H1 (cell line): ENCODE measurements at regions not wholly inside any gene's neighbourhood (a gene's known extent, or its start where the extent isn't known, plus 50 kb on each side); places are given as distances from the start of the nearest gene placed in this dataset.
"Not testable (repeated sequence)": the region's sequence is repeated elsewhere in the genome, so short reads cannot be mapped to it uniquely, and the experiment has no call there.

ENCODE experiments used
- CTCF ChIA-PET: fragments of 300-600 bp; sonication (Branson Sonifier 250); formaldehyde crosslinking; loops from one replicate; lab custom pipeline; 2021; ENCODE audit not compliant: partially characterized antibody; lab: Charles Lee
- POLR2A ChIA-PET: fragments of 300-600 bp; sonication (Branson Sonifier 250); formaldehyde crosslinking; loops from one replicate; lab custom pipeline; 2021; ENCODE audit warnings: inconsistent platforms; ENCODE audit not compliant: partially characterized antibody; lab: Charles Lee
- DNase-seq, 2 experiments: peaks; one replicate each; pipeline versions ENCODE4 v3.0.0 to v3.0.0-alpha.2; 2010 to 2022; ENCODE audit warnings: low spot score in 2 of 2, low read depth in 1 of 2, mixed read lengths in 1 of 2
- FAIRE-seq: peaks from 2 replicates; lab custom pipeline; 2011; peaks lifted over from hg19 to GRCh38; lab: Jason Lieb, UNC
- H2AFZ ChIP-seq: 2 replicates; pipeline ENCODE4 v1.8.1; 2012; ENCODE audit warnings: low read length, inconsistent platforms
- H2AK5ac ChIP-seq: 2 replicates; pipeline ENCODE4 v1.6.1; 2013; ENCODE audit warnings: low read depth, low read length
- H2BK120ac ChIP-seq: replicated peaks from 2 replicates; pipeline ENCODE3; 2013; ENCODE audit warnings: low read depth, low read length, inconsistent platforms
- H2BK12ac ChIP-seq: 2 replicates; pipeline ENCODE4 v1.6.1; 2013; ENCODE audit warnings: low read depth, low read length
- H2BK15ac ChIP-seq: 2 replicates; pipeline ENCODE4 v1.6.1; 2013; ENCODE audit warnings: low read length
- H2BK20ac ChIP-seq: 2 replicates; pipeline ENCODE4 v1.6.1; 2013; ENCODE audit warnings: low read length
- H2BK5ac ChIP-seq: 2 replicates; pipeline ENCODE4 v1.6.1; 2013; ENCODE audit warnings: low read depth, low read length
- H3K14ac ChIP-seq: 2 replicates; pipeline ENCODE4 v1.6.1; 2013; ENCODE audit warnings: inconsistent platforms; ENCODE audit not compliant: insufficient read length
- H3K18ac ChIP-seq: 2 replicates; pipeline ENCODE4 v1.6.1; 2013; ENCODE audit warnings: low read length; ENCODE audit errors: extremely low read depth
- H3K23ac ChIP-seq: 2 replicates; pipeline ENCODE4 v1.6.1; 2013; ENCODE audit warnings: inconsistent platforms; ENCODE audit not compliant: insufficient read length
- H3K23me2 ChIP-seq: 2 replicates; pipeline ENCODE4 v1.6.1; 2013; ENCODE audit warnings: low read depth, low read length
- H3K27ac ChIP-seq: 2 replicates; pipeline ENCODE4 v1.6.1; 2011; ENCODE audit warnings: low read depth, low read length, inconsistent platforms
- H3K27me3 ChIP-seq, 4 experiments: replicated peaks in 1 of 4; 1 replicate in 1 of 4; 2 replicates in 3 of 4; pipeline versions ENCODE4 v1.6.1 to v1.8.1; 2011 to 2013; ENCODE audit warnings: low read length in 3 of 4, mild to moderate bottlenecking in 3 of 4, inconsistent platforms in 2 of 4, mixed read lengths in 2 of 4, moderate library complexity in 1 of 4; ENCODE audit not compliant: control insufficient read depth in 3 of 4, insufficient read depth in 3 of 4; ENCODE audit errors: extremely low read depth in 1 of 4
- H3K36me3 ChIP-seq, 4 experiments: 2 replicates each; pipeline versions ENCODE4 v1.6.1 to v1.8.1; 2011 to 2013; ENCODE audit warnings: mild to moderate bottlenecking in 4 of 4, low read length in 3 of 4, moderate library complexity in 2 of 4, control low read depth in 1 of 4, inconsistent platforms in 1 of 4; ENCODE audit not compliant: insufficient read depth in 4 of 4, control insufficient read depth in 2 of 4
- H3K4ac ChIP-seq: replicated peaks from 2 replicates; pipeline ENCODE3; 2013; ENCODE audit warnings: low read length, low read depth, mixed read lengths, inconsistent platforms; ENCODE audit not compliant: insufficient read length
- H3K4me1 ChIP-seq, 4 experiments: replicated peaks in 1 of 4; 1 replicate in 1 of 4; 2 replicates in 3 of 4; pipeline versions ENCODE4 v1.6.1 to v1.8.1; 2011 to 2013; ENCODE audit warnings: low read length in 3 of 4, inconsistent platforms in 2 of 4, mixed read lengths in 1 of 4; ENCODE audit not compliant: insufficient read depth in 4 of 4, control insufficient read depth in 3 of 4
- H3K4me2 ChIP-seq, 2 experiments: 2 replicates each; pipeline versions ENCODE4 v1.6.1 to v1.8.1; 2011 to 2013; ENCODE audit warnings: low read depth in 2 of 2, low read length in 2 of 2, control low read depth in 1 of 2, inconsistent platforms in 1 of 2, mild to moderate bottlenecking in 1 of 2; ENCODE audit not compliant: insufficient read depth in 1 of 2
- H3K4me3 ChIP-seq, 4 experiments: fragments of 200-600, 300-600 bp in 1 of 4; sonication (generic), shearing (Covaris generic), sonication (Bioruptor Twin) in 1 of 4; 2 replicates each; pipeline versions ENCODE4 v1.5.1 to v1.8.1; 2011 to 2016; ENCODE audit warnings: low read length in 4 of 4, low read depth in 3 of 4, control low read depth in 2 of 4, inconsistent platforms in 2 of 4, mild to moderate bottlenecking in 2 of 4, mixed read lengths in 1 of 4, moderate library complexity in 1 of 4; ENCODE audit not compliant: insufficient read depth in 2 of 4; ENCODE audit errors: extremely low read depth in 1 of 4
- H3K56ac ChIP-seq: replicated peaks from 2 replicates; pipeline ENCODE3; 2013; ENCODE audit warnings: low read depth, mild to moderate bottlenecking, mixed read lengths, low read length, inconsistent platforms; ENCODE audit not compliant: insufficient read length
- H3K79me1 ChIP-seq: 2 replicates; pipeline ENCODE4 v1.6.1; 2013; ENCODE audit warnings: low read depth, low read length, control low read depth
- H3K79me2 ChIP-seq, 2 experiments: 2 replicates each; pipeline versions ENCODE4 v1.6.1 to v1.8.1; 2012 to 2013; ENCODE audit warnings: low read length in 2 of 2, mild to moderate bottlenecking in 2 of 2, inconsistent platforms in 1 of 2; ENCODE audit not compliant: insufficient read depth in 2 of 2, control insufficient read depth in 1 of 2
- H3K9ac ChIP-seq, 4 experiments: replicated peaks in 1 of 4; 1 replicate in 1 of 4; 2 replicates in 3 of 4; pipeline versions ENCODE4 v1.6.1 to v1.8.1; 2011 to 2013; ENCODE audit warnings: low read depth in 3 of 4, low read length in 3 of 4, control low read depth in 2 of 4, mild to moderate bottlenecking in 2 of 4, moderate library complexity in 2 of 4, inconsistent platforms in 1 of 4; ENCODE audit errors: extremely low read depth in 1 of 4
- H3K9me3 ChIP-seq, 2 experiments: 2 replicates each; pipeline versions ENCODE4 v1.6.1 to v1.8.1; 2012 to 2013; ENCODE audit warnings: mild to moderate bottlenecking in 2 of 2, moderate library complexity in 2 of 2, control low read depth in 1 of 2, inconsistent platforms in 1 of 2, low read depth in 1 of 2, low read length in 1 of 2, mixed read lengths in 1 of 2; ENCODE audit not compliant: insufficient read depth in 2 of 2
- H4K20me1 ChIP-seq, 2 experiments: replicated peaks in 1 of 2; 2 replicates each; pipeline versions ENCODE3 to v1.8.1; 2011 to 2013; ENCODE audit warnings: inconsistent platforms in 2 of 2, low read length in 2 of 2, mild to moderate bottlenecking in 1 of 2; ENCODE audit not compliant: insufficient read depth in 2 of 2, control insufficient read depth in 1 of 2
- H4K5ac ChIP-seq: 2 replicates; pipeline ENCODE4 v1.6.1; 2013; ENCODE audit warnings: low read length, low read depth, mixed read lengths, inconsistent platforms; ENCODE audit not compliant: insufficient read length
- H4K8ac ChIP-seq: 2 replicates; pipeline ENCODE4 v1.8.0; 2013; ENCODE audit warnings: mild to moderate bottlenecking, moderate library complexity, low read length, inconsistent platforms; ENCODE audit not compliant: insufficient read depth; ENCODE audit errors: extremely low read depth
- H4K91ac ChIP-seq: replicated peaks from 2 replicates; pipeline ENCODE3; 2013; ENCODE audit warnings: low read length, mixed read lengths, inconsistent platforms; ENCODE audit not compliant: insufficient read length
- WGBS, 2 experiments: shearing (Covaris generic) in 1 of 2; methylation state at CpG; one replicate each; pipeline versions ENCODE4 v1.1.6 to v1.1.7; 2013 to 2015; ENCODE audit warnings: low lambda C conversion rate in 2 of 2, mixed read lengths in 2 of 2, inconsistent platforms in 1 of 2, low coverage in 1 of 2, missing lambda C conversion rate in 1 of 2; ENCODE audit not compliant: insufficient replicate concordance in 2 of 2, insufficient coverage in 1 of 2, insufficient read length in 1 of 2; ENCODE audit errors: extremely low coverage in 1 of 2, missing lambda C conversion rate in 1 of 2; 5-methylcytosine and 5-hydroxymethylcytosine counted together

GRCh38 chr20:29320216-29320949, 1937.1 kb upstream of the DEFB115 start:
- H3K9ac ChIP-seq, H2BK5ac ChIP-seq, H3K4me1 ChIP-seq, POLR2A ChIA-PET, H3K79me2 ChIP-seq, H3K4ac ChIP-seq, H3K27ac ChIP-seq, H2BK120ac ChIP-seq, H3K14ac ChIP-seq, H3K4me2 ChIP-seq, H4K5ac ChIP-seq, H4K20me1 ChIP-seq, FAIRE-seq, H2AFZ ChIP-seq, H3K23me2 ChIP-seq, H2AK5ac ChIP-seq, H3K36me3 ChIP-seq, H3K4me3 ChIP-seq, H2BK20ac ChIP-seq, H4K91ac ChIP-seq, H3K79me1 ChIP-seq, DNase-seq, H2BK12ac ChIP-seq, H3K18ac ChIP-seq, H3K23ac ChIP-seq, H4K8ac ChIP-seq, H3K56ac ChIP-seq, H3K27me3 ChIP-seq, H2BK15ac ChIP-seq, CTCF ChIA-PET: not testable (repeated sequence)
- peaks cover 25 to 60% of the 10 kb centered on the region in 2 experiments for H3K9me3 ChIP-seq
- WGBS, 2 experiments = 75% methylated on average over 27 of the region's 35 CpGs; no CpG with 5 or more reads in 1 of the 2 experiments
